PC-3 (cell line): ENCODE measurements at regions not wholly inside any gene's neighbourhood (a gene's known extent, or its start where the extent isn't known, plus 50 kb on each side); places are given as distances from the start of the nearest gene placed in this dataset.

Source experiments
- EZH2 ChIP-seq: fragments of 300-600 bp; sonication (generic); IDR thresholded peaks from one replicate; pipeline ENCODE4 v1.6.1; 2017; ENCODE audit warnings: antibody characterized with exemption, mild to moderate bottlenecking, low read length; ENCODE audit not compliant: unreplicated experiment
- TF ChIP-seq, protein P1 (sequence below): fragments of 300-600 bp; sonication (generic); conservative IDR thresholded peaks from 2 replicates; pipeline ENCODE4 v1.5.1; 2017; ENCODE audit warnings: antibody characterized with exemption, low read depth, mild to moderate bottlenecking, low read length

DNA sequence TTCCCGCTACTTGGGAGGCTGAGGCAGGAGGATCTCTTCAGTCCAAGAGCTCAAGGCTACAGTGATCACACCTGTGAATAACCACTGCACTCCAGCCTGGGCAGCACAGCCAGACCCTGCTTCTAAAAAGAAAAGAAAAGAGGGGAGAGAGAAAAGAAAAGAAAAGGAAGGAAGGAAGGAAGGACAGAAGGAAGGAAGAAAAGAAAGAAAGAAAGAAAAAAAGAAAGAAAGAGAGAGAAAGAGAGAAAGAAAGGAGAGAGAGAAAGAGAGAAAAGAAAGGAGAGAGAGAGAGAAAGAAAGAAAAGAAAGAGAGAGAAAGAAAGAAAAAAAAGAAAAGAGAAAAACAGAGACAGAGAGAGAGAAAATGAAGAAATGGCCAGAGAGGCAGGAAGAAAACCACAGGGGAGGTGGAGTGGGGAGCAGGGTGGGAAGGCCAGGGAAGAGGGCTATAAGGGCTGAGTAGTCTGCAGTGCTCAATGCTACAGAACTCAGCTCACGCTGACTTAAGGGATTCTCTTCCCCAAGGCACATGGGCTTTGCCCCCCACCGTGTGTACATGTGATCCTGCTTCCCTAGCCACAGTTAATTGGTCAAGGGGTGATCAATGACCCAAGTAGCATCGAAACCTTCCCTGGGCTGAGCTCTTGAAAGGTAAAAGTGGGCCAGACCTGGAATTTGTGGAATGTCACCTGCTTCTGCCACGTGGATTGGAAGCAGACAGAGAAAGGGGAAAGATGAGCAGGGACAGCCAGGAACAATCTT lies 90.4 kb upstream of the TMCC3 start:
- TF ChIP-seq, protein P1, sequence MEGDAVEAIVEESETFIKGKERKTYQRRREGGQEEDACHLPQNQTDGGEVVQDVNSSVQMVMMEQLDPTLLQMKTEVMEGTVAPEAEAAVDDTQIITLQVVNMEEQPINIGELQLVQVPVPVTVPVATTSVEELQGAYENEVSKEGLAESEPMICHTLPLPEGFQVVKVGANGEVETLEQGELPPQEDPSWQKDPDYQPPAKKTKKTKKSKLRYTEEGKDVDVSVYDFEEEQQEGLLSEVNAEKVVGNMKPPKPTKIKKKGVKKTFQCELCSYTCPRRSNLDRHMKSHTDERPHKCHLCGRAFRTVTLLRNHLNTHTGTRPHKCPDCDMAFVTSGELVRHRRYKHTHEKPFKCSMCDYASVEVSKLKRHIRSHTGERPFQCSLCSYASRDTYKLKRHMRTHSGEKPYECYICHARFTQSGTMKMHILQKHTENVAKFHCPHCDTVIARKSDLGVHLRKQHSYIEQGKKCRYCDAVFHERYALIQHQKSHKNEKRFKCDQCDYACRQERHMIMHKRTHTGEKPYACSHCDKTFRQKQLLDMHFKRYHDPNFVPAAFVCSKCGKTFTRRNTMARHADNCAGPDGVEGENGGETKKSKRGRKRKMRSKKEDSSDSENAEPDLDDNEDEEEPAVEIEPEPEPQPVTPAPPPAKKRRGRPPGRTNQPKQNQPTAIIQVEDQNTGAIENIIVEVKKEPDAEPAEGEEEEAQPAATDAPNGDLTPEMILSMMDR, result no peak
- TF ChIP-seq EZH2, result no peak
